Lower leg skin (tissue), 4 donors: ENCODE measurements at regions not wholly inside any gene's neighbourhood (a gene's known extent, or its start where the extent isn't known, plus 50 kb on each side); places are given as distances from the start of the nearest gene placed in this dataset.

ENCODE experiments used
- DNase-seq, 2 donors: peaks; one replicate each; pipeline ENCODE4 v3.0.0-alpha.2; 2019; ENCODE audit warnings: low spot score in 2 of 2
- H3K4me3 ChIP-seq: fragments of 200-600 bp; sonication (generic); 2 replicates; pipeline ENCODE4 v1.5.1; 2017; ENCODE audit warnings: mild to moderate bottlenecking, low read depth; ENCODE audit not compliant: poor library complexity, severe bottlenecking
- POLR2A ChIP-seq, 2 donors: fragments of 450-650 bp; IDR thresholded peaks; one replicate each; pipeline ENCODE4 v1.6.1; 2016 to 2017; ENCODE audit warnings: antibody characterized with exemption in 2 of 2, mild to moderate bottlenecking in 1 of 2, moderate library complexity in 1 of 2
- WGBS, 2 donors: methylation state at CpG; one replicate each; pipeline ENCODE4 v1.1.5; 2018; 5-methylcytosine and 5-hydroxymethylcytosine counted together
- intact Hi-C: fragments of 100-400 bp; cut with DNase I; formaldehyde crosslinking; loops from one replicate; pipeline ENCODE4 v1.15.0; 2023; ENCODE audit warnings: low total_unique reads
- TF ChIP-seq, protein P1 (sequence below), 3 donors: fragments of 450-650 bp; IDR thresholded peaks; one replicate each; pipeline ENCODE4 v1.5.1; 2016; ENCODE audit warnings: antibody characterized with exemption in 3 of 3, mild to moderate bottlenecking in 3 of 3, moderate library complexity in 2 of 3

DNA sequence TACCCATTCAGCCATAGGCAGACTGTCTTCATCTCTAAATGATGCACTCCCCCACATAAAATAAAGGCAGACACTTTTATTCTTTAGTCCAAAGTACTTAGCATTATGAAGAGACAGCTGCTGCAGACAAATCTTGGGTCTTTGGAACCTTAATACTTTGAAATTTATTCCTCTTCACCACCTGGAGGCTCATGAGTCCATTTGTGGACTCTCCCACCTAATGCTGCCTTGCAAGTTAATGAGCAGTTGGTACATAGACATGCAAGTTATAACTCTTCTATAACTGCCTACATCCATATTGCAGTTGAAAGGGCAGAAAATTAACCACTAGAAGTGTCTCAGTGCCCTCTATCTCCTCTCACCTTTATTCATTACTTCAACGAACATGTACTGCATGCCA is 118.6 kb upstream of the CPEB2 start:
- H3K4me3 ChIP-seq = no peak overlapping the region
- WGBS, 2 donors = 71 to 81% methylated on average over 1 of the region's 1 CpG
- DNase-seq = no peak
- intact Hi-C loops = no loop called here
- TF ChIP-seq POLR2A (IDR thresholded peaks at IDR 0.05) = no peak
- TF ChIP-seq, protein P1, sequence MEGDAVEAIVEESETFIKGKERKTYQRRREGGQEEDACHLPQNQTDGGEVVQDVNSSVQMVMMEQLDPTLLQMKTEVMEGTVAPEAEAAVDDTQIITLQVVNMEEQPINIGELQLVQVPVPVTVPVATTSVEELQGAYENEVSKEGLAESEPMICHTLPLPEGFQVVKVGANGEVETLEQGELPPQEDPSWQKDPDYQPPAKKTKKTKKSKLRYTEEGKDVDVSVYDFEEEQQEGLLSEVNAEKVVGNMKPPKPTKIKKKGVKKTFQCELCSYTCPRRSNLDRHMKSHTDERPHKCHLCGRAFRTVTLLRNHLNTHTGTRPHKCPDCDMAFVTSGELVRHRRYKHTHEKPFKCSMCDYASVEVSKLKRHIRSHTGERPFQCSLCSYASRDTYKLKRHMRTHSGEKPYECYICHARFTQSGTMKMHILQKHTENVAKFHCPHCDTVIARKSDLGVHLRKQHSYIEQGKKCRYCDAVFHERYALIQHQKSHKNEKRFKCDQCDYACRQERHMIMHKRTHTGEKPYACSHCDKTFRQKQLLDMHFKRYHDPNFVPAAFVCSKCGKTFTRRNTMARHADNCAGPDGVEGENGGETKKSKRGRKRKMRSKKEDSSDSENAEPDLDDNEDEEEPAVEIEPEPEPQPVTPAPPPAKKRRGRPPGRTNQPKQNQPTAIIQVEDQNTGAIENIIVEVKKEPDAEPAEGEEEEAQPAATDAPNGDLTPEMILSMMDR (IDR thresholded peaks at IDR 0.05) = no peak

DNA sequence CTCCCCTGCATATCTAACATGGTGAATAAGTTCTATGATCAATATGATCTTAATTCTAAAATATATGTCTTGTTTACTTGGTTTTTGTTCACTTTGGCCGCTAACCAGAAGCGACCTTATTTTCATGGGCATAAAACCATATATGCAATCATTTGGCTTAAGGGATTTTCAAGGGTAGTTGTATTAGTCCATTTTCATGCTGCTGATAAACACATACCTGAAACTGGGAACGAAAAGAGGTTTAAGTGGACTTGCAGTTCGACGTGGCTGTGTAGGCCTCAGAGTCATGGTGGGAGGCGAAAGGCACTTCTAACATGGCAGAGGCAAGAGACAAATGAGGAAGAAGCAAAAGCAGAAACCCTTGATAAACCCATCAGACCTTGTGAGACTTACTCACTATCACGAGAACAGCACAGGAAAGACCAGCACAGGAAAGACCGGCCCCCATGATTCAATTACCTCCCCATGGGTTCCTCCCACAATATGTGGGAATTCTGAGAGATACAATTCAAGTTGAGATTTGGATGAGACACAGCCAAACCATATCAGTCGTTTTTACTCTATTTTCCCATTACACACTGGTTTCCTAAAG is 114.3 kb upstream of the CPEB2 start:
- WGBS, 2 donors = 80 to 85% methylated on average over 9 of the region's 9 CpGs
- DNase-seq = no peak
- no peak for TF ChIP-seq POLR2A (IDR thresholded peaks at IDR 0.05)
- TF ChIP-seq, protein P1 (IDR thresholded peaks at IDR 0.05) = no peak
- intact Hi-C loops = no loop called here
- no peak overlapping the region for H3K4me3 ChIP-seq

DNA sequence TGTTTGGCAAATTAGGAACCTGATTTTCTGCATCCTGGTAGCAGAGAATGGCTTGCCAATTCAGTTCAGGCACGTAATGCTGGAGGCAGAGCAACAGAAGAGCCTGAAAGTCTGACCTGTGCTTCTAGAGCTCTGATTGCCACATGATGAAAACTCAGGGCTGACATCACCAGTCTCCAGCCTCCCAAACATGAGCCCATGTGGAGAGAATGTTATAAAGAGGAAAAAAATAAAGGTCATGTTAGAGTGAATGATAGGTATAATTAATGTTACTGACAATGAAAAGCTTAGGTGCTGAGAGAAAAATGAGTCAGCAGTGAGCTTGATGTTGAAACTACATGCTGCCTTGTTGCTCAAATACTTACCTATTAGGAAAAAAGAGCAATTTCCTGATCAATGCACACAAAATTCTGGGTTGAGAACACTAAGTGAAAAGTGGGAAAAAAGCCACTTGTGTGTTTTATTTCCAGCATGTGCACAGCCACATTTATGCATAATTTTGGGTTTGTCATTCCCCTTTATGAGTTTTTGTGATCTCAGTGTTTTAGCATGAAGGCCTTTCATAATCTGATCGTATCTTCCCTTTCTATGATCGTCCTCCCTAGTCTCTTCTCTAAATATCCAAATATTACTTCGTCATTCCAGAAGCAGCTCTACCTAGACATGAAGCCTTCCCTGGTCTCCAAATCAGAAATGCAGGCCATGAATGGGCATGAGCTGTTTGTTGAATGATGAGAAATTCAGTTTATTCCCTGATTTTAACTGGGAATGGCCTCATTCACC is 113.3 kb upstream of the CPEB2 start:
- DNase-seq = peak in 1 of 2 donors; percentile 29
- no peak for TF ChIP-seq POLR2A (IDR thresholded peaks at IDR 0.05)
- TF ChIP-seq, protein P1 (IDR thresholded peaks at IDR 0.05) = no peak
- H3K4me3 ChIP-seq = no peak overlapping the region
- intact Hi-C loops = no loop called here
- WGBS, 2 donors = 46 to 51% methylated on average over 4 of the region's 4 CpGs

DNA sequence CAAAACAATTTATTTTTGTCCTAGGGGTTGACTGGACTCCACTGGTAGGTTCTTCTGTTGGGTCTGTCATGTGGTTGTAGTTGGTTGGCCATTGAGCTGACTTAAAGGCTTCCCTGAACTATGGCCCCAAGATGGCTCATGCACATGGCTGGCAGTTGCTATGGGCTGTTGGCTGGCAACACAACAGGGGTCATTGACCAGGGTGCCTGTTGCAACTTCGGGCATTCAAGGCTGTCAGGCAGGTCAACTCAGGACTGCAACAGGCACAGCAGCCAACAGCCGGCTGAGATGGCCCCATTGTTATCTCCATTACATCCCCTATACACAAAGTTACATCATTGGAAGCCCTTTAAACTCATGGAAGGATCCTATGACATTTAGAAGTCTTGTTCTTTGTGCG is 109.7 kb upstream of the CPEB2 start:
- intact Hi-C loops = no loop called here
- 90 to 92% methylated on average over 3 of the region's 3 CpGs for WGBS, 2 donors
- H3K4me3 ChIP-seq = no peak overlapping the region
- DNase-seq = no peak
- TF ChIP-seq, protein P1 (IDR thresholded peaks at IDR 0.05) = no peak
- TF ChIP-seq POLR2A (IDR thresholded peaks at IDR 0.05) = no peak

DNA sequence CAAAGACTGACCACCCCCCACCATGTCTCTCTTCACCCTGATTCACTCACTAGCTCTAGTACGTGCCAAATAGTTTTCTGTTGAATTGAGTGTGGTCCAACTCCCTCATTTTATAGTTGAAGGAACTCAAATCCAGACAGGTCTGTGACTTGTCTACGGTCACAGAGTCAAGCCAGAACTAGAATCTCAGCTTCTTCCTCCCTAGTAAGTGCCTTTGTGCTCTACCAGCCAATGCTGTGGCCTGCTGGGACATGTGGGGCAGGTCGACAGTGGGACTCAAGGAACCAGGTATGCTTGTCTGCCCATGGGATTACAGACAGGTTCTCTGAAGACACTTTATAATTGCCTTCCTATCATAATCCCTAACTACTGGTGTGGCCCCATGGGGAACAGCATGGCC is 108.6 kb upstream of the CPEB2 start:
- no peak overlapping the region for H3K4me3 ChIP-seq
- TF ChIP-seq POLR2A (IDR thresholded peaks at IDR 0.05) = no peak
- TF ChIP-seq, protein P1 (IDR thresholded peaks at IDR 0.05) = no peak
- intact Hi-C loops = no loop called here
- DNase-seq = no peak
- 35 to 53% methylated on average over 3 of the region's 3 CpGs for WGBS, 2 donors
